ENCODE measurements at regions not wholly inside any gene's neighbourhood (a gene's known extent, or its start where the extent isn't known, plus 50 kb on each side); places are given as distances from the start of the nearest gene placed in this dataset.

GRCh38 chr12:87107270-87107669, 851.1 kb upstream of the MGAT4C start:
- no peak for FAIRE-seq
- Histone ChIP-seq H3K27ac (ENCODE audit: control insufficient read depth, insufficient read depth, low read length) (no peak overlapping the region), H3K9me1 (ENCODE audit: control insufficient read depth, extremely low read depth, insufficient read depth, low read length) (no peaks in the 10 kb centered on the region), H3K36me3 (ENCODE audit: control insufficient read depth in 2 of 2, extremely low read depth in 1 of 2, insufficient read depth in 2 of 2, low read length in 2 of 2) (no peaks in the 10 kb centered on the region), H3K4me2 (ENCODE audit: control insufficient read depth, extremely low read depth, insufficient read depth, low read depth, low read length) (no peak overlapping the region), H2AFZ (ENCODE audit: control insufficient read depth, low read length) (no peak overlapping the region), H3K79me2 (ENCODE audit: control insufficient read depth, insufficient read depth, low read length) (no peaks in the 10 kb centered on the region), H3K27me3 (ENCODE audit: control insufficient read depth, extremely low read depth, insufficient read depth, low read length) (no peaks in the 10 kb centered on the region), H3K4me1 (ENCODE audit: control insufficient read depth, extremely low read depth, insufficient read depth, low read length) (no peaks in the 10 kb centered on the region), H3K9ac (ENCODE audit: control insufficient read depth, extremely low read depth, insufficient read depth, low read length) (no peak overlapping the region), H4K20me1 (ENCODE audit: control insufficient read depth, extremely low read depth, insufficient read depth, low read length) (no peaks in the 10 kb centered on the region), H3K4me3 (ENCODE audit: control insufficient read depth in 2 of 3, extremely low read depth in 1 of 3, insufficient read depth in 2 of 3, low read depth in 1 of 3, low read length in 3 of 3) (no peak overlapping the region), H3K9me3 (ENCODE audit: control insufficient read depth, low read depth, low read length) (no peaks in the 10 kb centered on the region)
- DNase-seq (ENCODE audit: low read depth, low spot score): no peak
- dilution Hi-C loops (cut with MboI; ENCODE audit: extremely low pct_ligation_motif_present, low sequenced_read_pairs): no loop called here
- no peak for TF ChIP-seq EZH2 (IDR thresholded peaks at IDR 0.05; ENCODE audit: low read length)
- no peak for TF ChIP-seq CTCF (optimal IDR thresholded peaks at IDR 0.05 in 1 of 3, IDR thresholded peaks at IDR 0.05 in 1 of 3, conservative IDR thresholded peaks at IDR 0.05 in 1 of 3; ENCODE audit: extremely low read depth in 1 of 3, insufficient read depth in 2 of 3, low read length in 3 of 3)

DNA sequence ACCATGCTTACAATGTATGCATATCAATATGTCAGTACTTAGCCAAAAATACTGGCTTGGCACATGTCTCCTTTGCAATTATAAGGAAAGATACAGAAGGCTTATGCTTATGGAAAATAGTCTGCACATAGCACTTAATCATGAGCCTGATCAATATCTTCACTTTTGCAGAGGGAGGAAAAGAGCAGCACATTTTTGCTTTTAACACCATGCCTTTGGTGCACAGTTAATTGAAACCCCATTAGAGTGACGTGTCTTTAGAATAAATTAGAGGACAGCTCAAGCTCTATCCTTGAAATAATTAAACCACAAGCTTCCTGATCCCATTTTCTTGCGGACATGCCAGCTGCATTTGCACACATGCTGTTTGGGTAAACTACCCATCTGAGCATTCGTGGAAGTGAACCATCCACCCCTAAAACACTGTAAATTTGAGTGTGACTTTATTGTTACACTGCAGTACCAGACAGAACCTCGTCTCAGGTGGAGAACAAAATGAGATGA, 839.9 kb upstream of the MGAT4C start:
- H3K4me3 ChIP-seq (ENCODE audit: control insufficient read depth in 2 of 3, extremely low read depth in 1 of 3, insufficient read depth in 2 of 3, low read depth in 1 of 3, low read length in 3 of 3): no peak overlapping the region
- no peak overlapping the region for H3K27ac ChIP-seq (ENCODE audit: control insufficient read depth, insufficient read depth, low read length)
- TF ChIP-seq CTCF (optimal IDR thresholded peaks at IDR 0.05 in 1 of 3, IDR thresholded peaks at IDR 0.05 in 1 of 3, conservative IDR thresholded peaks at IDR 0.05 in 1 of 3; ENCODE audit: extremely low read depth in 1 of 3, insufficient read depth in 2 of 3, low read length in 3 of 3) (no peak), EZH2 (IDR thresholded peaks at IDR 0.05; ENCODE audit: low read length) (no peak)
- H3K79me2 ChIP-seq (ENCODE audit: control insufficient read depth, insufficient read depth, low read length): no peaks in the 10 kb centered on the region
- no peaks in the 10 kb centered on the region for H3K36me3 ChIP-seq (ENCODE audit: control insufficient read depth in 2 of 2, extremely low read depth in 1 of 2, insufficient read depth in 2 of 2, low read length in 2 of 2)
- FAIRE-seq (no peak), DNase-seq (ENCODE audit: low read depth, low spot score) (no peak)
- no peaks in the 10 kb centered on the region for H3K9me3 ChIP-seq (ENCODE audit: control insufficient read depth, low read depth, low read length)
- no peak overlapping the region for H3K4me2 ChIP-seq (ENCODE audit: control insufficient read depth, extremely low read depth, insufficient read depth, low read depth, low read length)
- H2AFZ ChIP-seq (ENCODE audit: control insufficient read depth, low read length): no peak overlapping the region
- dilution Hi-C loops (cut with MboI; ENCODE audit: extremely low pct_ligation_motif_present, low sequenced_read_pairs): no loop called here
- no peaks in the 10 kb centered on the region for H4K20me1 ChIP-seq (ENCODE audit: control insufficient read depth, extremely low read depth, insufficient read depth, low read length)
- H3K9ac ChIP-seq (ENCODE audit: control insufficient read depth, extremely low read depth, insufficient read depth, low read length): no peak overlapping the region
- no peaks in the 10 kb centered on the region for H3K4me1 ChIP-seq (ENCODE audit: control insufficient read depth, extremely low read depth, insufficient read depth, low read length)
- H3K27me3 ChIP-seq (ENCODE audit: control insufficient read depth, extremely low read depth, insufficient read depth, low read length): no peaks in the 10 kb centered on the region
- no peaks in the 10 kb centered on the region for H3K9me1 ChIP-seq (ENCODE audit: control insufficient read depth, extremely low read depth, insufficient read depth, low read length)

All from keratinocyte (primary cell).